WI38 (cell line): ENCODE measurements at regions not wholly inside any gene's neighbourhood (a gene's known extent, or its start where the extent isn't known, plus 50 kb on each side); places are given as distances from the start of the nearest gene placed in this dataset.
"Not testable (repeated sequence)": the region's sequence is repeated elsewhere in the genome, so short reads cannot be mapped to it uniquely, and the experiment has no call there.

Source experiments
- H3K4me3 ChIP-seq: 2 replicates; pipeline ENCODE4 v1.5.1; 2011; ENCODE audit warnings: low read depth, mild to moderate bottlenecking, control low read depth, low read length
- CTCF ChIP-seq: IDR thresholded peaks from 2 replicates; pipeline ENCODE4 v1.5.1; 2012; ENCODE audit warnings: low read depth, mild to moderate bottlenecking, control low read depth, low read length

DNA sequence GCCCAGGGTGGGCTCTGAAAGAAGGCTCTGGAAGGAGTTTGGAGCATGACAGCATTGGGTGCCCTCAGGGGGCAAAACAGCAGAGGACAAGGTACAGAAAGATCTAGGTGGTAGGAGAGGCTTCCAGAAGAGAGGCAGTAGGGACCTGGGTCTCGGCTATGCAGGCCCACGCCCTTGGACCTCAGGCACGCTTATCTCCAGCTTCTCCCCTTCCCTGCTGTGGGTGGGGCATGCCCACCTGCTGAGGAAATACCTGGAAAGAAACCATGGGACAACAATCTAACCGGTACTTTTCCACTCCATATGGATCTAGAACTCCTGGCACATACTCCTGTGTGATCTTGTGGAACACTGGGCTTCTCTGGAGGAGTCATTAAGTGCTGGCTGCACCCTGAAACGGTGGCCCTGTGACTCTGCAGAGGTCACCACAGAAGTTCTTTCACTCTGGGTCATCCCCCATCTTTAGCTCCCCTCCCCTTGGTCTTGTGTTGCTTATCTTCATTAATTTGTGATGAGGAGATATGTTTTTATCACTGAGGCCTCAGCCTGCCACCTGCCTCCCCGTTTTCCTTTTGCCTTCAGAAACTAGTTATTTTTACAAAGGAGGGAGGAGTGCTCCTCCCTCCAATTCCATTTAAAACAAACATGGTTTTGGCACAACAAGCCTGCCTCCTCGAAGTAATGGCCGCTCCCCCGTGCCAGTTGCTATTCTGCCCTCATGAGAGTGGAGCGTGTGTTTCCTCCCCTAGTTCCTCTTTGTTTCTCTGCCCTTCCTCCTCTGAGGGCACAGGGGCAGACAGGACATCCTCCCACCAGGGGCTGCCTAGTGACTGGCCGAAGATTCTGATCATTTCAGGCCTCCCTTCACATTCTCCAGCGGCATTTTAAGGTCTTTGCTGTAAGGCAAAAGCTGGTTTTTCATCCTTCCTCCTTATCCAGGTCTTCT is 78.0 kb upstream of the ATP5PO start:
- H3K4me3 ChIP-seq, result no peak overlapping the region

GRCh38 chr21:33992412-33992811 is 76.8 kb upstream of the ATP5PO start:
- not testable (repeated sequence) for H3K4me3 ChIP-seq

More for the DNA sequence above, 78.0 kb upstream of the ATP5PO start:
- no peak for TF ChIP-seq CTCF

DNA sequence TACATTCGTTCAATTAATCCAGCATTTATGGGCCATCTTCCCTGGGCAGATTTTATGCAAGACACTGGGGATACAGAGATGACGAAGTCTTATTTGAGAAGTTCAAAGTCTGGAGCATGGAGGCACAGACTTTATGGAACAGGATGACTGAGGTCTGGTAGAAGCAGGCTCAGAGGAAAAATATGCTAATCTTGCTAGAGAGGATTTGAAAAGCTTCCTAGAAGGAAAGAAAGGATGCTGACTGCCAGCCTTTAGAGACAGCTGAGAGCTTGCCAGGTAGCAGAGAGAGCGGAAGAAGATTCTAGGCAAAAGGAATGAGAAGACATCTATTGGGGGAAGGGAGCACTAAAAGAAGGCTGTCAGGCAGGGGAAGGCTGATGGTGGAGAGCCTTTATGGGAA is 75.5 kb upstream of the ATP5PO start:
- no peak overlapping the region for H3K4me3 ChIP-seq
- TF ChIP-seq CTCF, result no peak

- no peak for TF ChIP-seq CTCF
- no peak overlapping the region for H3K4me3 ChIP-seq
Observed at GRCh38 chr21:33989440-33989839, 73.8 kb upstream of the ATP5PO start.

- no peak overlapping the region for H3K4me3 ChIP-seq
- TF ChIP-seq CTCF, result no peak
Observed at GRCh38 chr21:33988237-33989017, 72.8 kb upstream of the ATP5PO start.

GRCh38 chr21:33987461-33987860 is 71.9 kb upstream of the ATP5PO start:
- TF ChIP-seq CTCF, result no peak
- no peak overlapping the region for H3K4me3 ChIP-seq

GRCh38 chr21:33985117-33986050 is 69.8 kb upstream of the ATP5PO start:
- TF ChIP-seq CTCF, result no peak
- H3K4me3 ChIP-seq, result no peak overlapping the region
